OCI-LY7 (cell line): ENCODE measurements at regions not wholly inside any gene's neighbourhood (a gene's known extent, or its start where the extent isn't known, plus 50 kb on each side); places are given as distances from the start of the nearest gene placed in this dataset.

Source experiments
- BruUV-seq: library from RNA; stranded (reverse); fragments of 400-500 nt; replicated peaks from 2 replicates; lab custom pipeline; 2021; lab: Mats Ljungman, UMichigan
- CTCF ChIA-PET: fragments of 300-600 bp; sonication (Branson Sonifier 250); formaldehyde crosslinking; loops from one replicate; lab custom pipeline; 2022; ENCODE audit warnings: antibody characterized with exemption; ENCODE audit not compliant: unreplicated experiment; lab: Charles Lee
- POLR2A ChIA-PET: fragments of 300-600 bp; sonication (Branson Sonifier 250); formaldehyde crosslinking; loops from one replicate; lab custom pipeline; 2022; ENCODE audit warnings: antibody characterized with exemption; lab: Charles Lee
- DNase-seq: peaks from one replicate; pipeline ENCODE4 v3.0.0-alpha.2; 2015; ENCODE audit warnings: low spot score
- H2AFZ ChIP-seq: fragments of 200-600 bp; sonication (generic), shearing (Covaris generic); 2 replicates; pipeline ENCODE4 v1.6.1; 2014; ENCODE audit warnings: mild to moderate bottlenecking, antibody characterized with exemption, low read length, moderate library complexity
- H3K27ac ChIP-seq: fragments of 200-600 bp; sonication (generic); 2 replicates; pipeline ENCODE4 v1.5.1; 2014; ENCODE audit warnings: mixed run types, low read depth, mild to moderate bottlenecking, moderate library complexity, low read length, inconsistent platforms; ENCODE audit not compliant: poor library complexity, severe bottlenecking
- H3K36me3 ChIP-seq: fragments of 200-600 bp; sonication (generic); 2 replicates; pipeline ENCODE4 v1.6.1; 2014; ENCODE audit warnings: mild to moderate bottlenecking, antibody characterized with exemption, low read length, moderate library complexity, mixed read lengths; ENCODE audit not compliant: insufficient read depth
- H3K4me1 ChIP-seq: fragments of 200-600 bp; sonication (generic); 2 replicates; pipeline ENCODE4 v1.5.1; 2014; ENCODE audit warnings: mild to moderate bottlenecking, low read length; ENCODE audit not compliant: insufficient read depth, poor library complexity, severe bottlenecking
- H3K4me2 ChIP-seq: fragments of 200-600 bp; sonication (generic); 2 replicates; pipeline ENCODE4 v1.6.1; 2014; ENCODE audit warnings: mild to moderate bottlenecking, low read length
- H3K4me3 ChIP-seq: fragments of 200-600 bp; sonication (generic); 2 replicates; pipeline ENCODE4 v1.5.1; 2014; ENCODE audit warnings: mild to moderate bottlenecking, low read depth, low read length; ENCODE audit not compliant: poor library complexity, severe bottlenecking
- H3K79me2 ChIP-seq: fragments of 200-600 bp; sonication (generic); 2 replicates; pipeline ENCODE4 v1.6.1; 2016; ENCODE audit warnings: low read depth, mild to moderate bottlenecking, low read length, moderate library complexity, mixed read lengths; ENCODE audit not compliant: insufficient read depth
- H3K9me2 ChIP-seq: fragments of 200-600 bp; sonication (generic); 2 replicates; pipeline ENCODE4 v1.6.1; 2016; ENCODE audit warnings: mild to moderate bottlenecking, low read length, mixed read lengths; ENCODE audit not compliant: insufficient read depth
- H3K9me3 ChIP-seq: fragments of 200-600 bp; sonication (generic); 2 replicates; pipeline ENCODE4 v1.6.1; 2014; ENCODE audit warnings: mild to moderate bottlenecking, mixed run types, low read length, mixed read lengths
- H4K20me1 ChIP-seq: fragments of 200-600 bp; sonication (generic); 2 replicates; pipeline ENCODE4 v1.6.1; 2014; ENCODE audit warnings: mild to moderate bottlenecking, antibody characterized with exemption, low read length, moderate library complexity, mixed read lengths; ENCODE audit not compliant: insufficient read depth
- CTCF ChIP-seq: fragments of 200-600 bp; sonication (generic); conservative IDR thresholded peaks from 2 replicates; pipeline ENCODE4 v1.5.1; 2014; ENCODE audit warnings: mild to moderate bottlenecking, antibody characterized with exemption, low read length, moderate library complexity, mixed read lengths
- EZH2phosphoT487 ChIP-seq: fragments of 200-600 bp; sonication (generic); IDR thresholded peaks from 2 replicates; pipeline ENCODE4 v1.6.1; 2018; ENCODE audit warnings: low read depth, borderline replicate concordance, mild to moderate bottlenecking, mixed run types, antibody characterized with exemption, low read length, moderate library complexity, mixed read lengths
- intact Hi-C: fragments of 100-400 bp; cut with micrococcal nuclease; formaldehyde crosslinking; loops from one replicate; pipeline ENCODE4 v1.10.0; 2022; ENCODE audit not compliant: unreplicated experiment

- TF ChIP-seq EZH2phosphoT487, result no peak
- TF ChIP-seq CTCF, result no peak
- H4K20me1 ChIP-seq, result no peaks in the 10 kb centered on the region
- intact Hi-C loops, result no loop called here
- H3K9me2 ChIP-seq, result no peaks in the 10 kb centered on the region
- ChIA-PET POLR2A (interaction anchor here (0.6 kb wide), 1 partner anchor 193 kb away, joined by 3 read pairs; no protein-coding TSS in a partner anchor), CTCF (no interaction called here)
- no peaks in the 10 kb centered on the region for H3K9me3 ChIP-seq
- DNase-seq, result no peak
- H2AFZ ChIP-seq, result no peak overlapping the region
- no peaks in the 10 kb centered on the region for H3K79me2 ChIP-seq
- no peak overlapping the region for H3K4me2 ChIP-seq
- H3K4me1 ChIP-seq, result no peaks in the 10 kb centered on the region
- no peaks in the 10 kb centered on the region for H3K36me3 ChIP-seq
- H3K27ac ChIP-seq, result no peak overlapping the region
- BruUV-seq, result no TSS peak
- H3K4me3 ChIP-seq, result no peak overlapping the region
These were observed 289.2 kb upstream of the NRP1 start for GRCh38 chr10:33623669-33624068.

DNA sequence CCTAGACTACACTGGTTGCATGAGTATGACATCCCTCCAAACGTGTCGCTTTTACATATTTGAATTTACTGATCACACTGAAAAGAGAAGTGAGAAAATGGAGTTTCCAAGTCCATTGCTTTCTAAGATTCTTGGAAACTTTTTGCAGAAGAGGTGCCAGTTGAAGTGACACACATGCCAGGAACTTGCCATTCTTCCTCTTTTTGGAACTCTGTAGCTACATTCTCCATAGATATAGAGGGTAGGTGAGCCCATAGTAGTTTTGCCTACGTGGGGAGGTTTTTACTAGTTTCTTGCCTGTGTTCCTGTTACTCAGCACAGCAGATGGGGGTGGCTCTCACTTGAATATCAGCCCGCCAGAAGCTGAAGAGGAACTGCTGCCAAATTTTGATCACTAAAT, 286.6 kb upstream of the NRP1 start:
- Histone ChIP-seq H3K36me3 (no peaks in the 10 kb centered on the region), H3K27ac (no peak overlapping the region), H3K4me2 (no peak overlapping the region), H3K9me3 (no peaks in the 10 kb centered on the region), H3K79me2 (no peaks in the 10 kb centered on the region), H3K4me1 (no peaks in the 10 kb centered on the region), H3K9me2 (no peaks in the 10 kb centered on the region), H3K4me3 (no peak overlapping the region), H4K20me1 (no peaks in the 10 kb centered on the region), H2AFZ (no peak overlapping the region)
- ChIA-PET CTCF (no interaction called here), POLR2A (interaction anchor here (1.0 kb wide), 1 partner anchor 21 kb away, joined by 5 read pairs; no protein-coding TSS in a partner anchor)
- no TSS peak for BruUV-seq
- no peak for TF ChIP-seq EZH2phosphoT487
- no peak for TF ChIP-seq CTCF
- intact Hi-C loops, result no loop called here
- no peak for DNase-seq

- H3K9me3 ChIP-seq, result no peaks in the 10 kb centered on the region
- H3K4me1 ChIP-seq, result no peaks in the 10 kb centered on the region
- H4K20me1 ChIP-seq, result no peaks in the 10 kb centered on the region
- no peaks in the 10 kb centered on the region for H3K36me3 ChIP-seq
- H3K9me2 ChIP-seq, result no peaks in the 10 kb centered on the region
- ChIA-PET CTCF (no interaction called here), POLR2A (no interaction called here)
- no peaks in the 10 kb centered on the region for H3K79me2 ChIP-seq
- no peak overlapping the region for H2AFZ ChIP-seq
- H3K27ac ChIP-seq, result no peak overlapping the region
- intact Hi-C loops, result no loop called here
- DNase-seq, result no peak
- TF ChIP-seq EZH2phosphoT487 (no peak), CTCF (no peak)
- no peak overlapping the region for H3K4me2 ChIP-seq
- BruUV-seq, result no TSS peak
- no peak overlapping the region for H3K4me3 ChIP-seq
These were observed 283.7 kb upstream of the NRP1 start for GRCh38 chr10:33618196-33618595.
